ENCODE measurements at regions not wholly inside any gene's neighbourhood (a gene's known extent, or its start where the extent isn't known, plus 50 kb on each side); places are given as distances from the start of the nearest gene placed in this dataset.

- H3K27me3 Mint-ChIP-seq = no peaks in the 10 kb centered on the region
Observed at GRCh38 chr10:58089739-58090138, 178.0 kb downstream of the IPMK start.

GRCh38 chr10:58087896-58088295 is 179.8 kb downstream of the IPMK start:
- no peak for ATAC-seq (ENCODE audit: low read depth)

More at GRCh38 chr10:58089739-58090138, 178.0 kb downstream of the IPMK start:
- ChIA-PET POLR2A (no interaction called here), CTCF (no interaction called here)
- Histone ChIP-seq H3K79me2 (ENCODE audit: control insufficient read depth, insufficient read depth, low read length) (no peaks in the 10 kb centered on the region), H3K4me2 (replicated peaks; ENCODE audit: low read depth, low read length, poor library complexity, severe bottlenecking) (no peak overlapping the region), H2AFZ (ENCODE audit: insufficient read depth, low read depth, low read length, poor library complexity, severe bottlenecking) (no peak overlapping the region), H3K9ac (ENCODE audit: low read length) (no peak overlapping the region), H3K27me3 (replicated peaks in 1 of 4; ENCODE audit: control extremely low read depth in 1 of 4, control insufficient read depth in 3 of 4, insufficient read depth in 4 of 4, low read length in 3 of 4) (peaks cover 0 to 3% (median 0%) of the 10 kb centered on the region in 4 experiments), H3K36me3 (replicated peaks in 1 of 2; ENCODE audit: control extremely low read depth in 1 of 2, control insufficient read depth in 1 of 2, extremely low read depth in 1 of 2, insufficient read depth in 2 of 2, low read length in 1 of 2) (no peaks in the 10 kb centered on the region), H3K4me1 (ENCODE audit: control insufficient read depth in 2 of 2, insufficient read depth in 2 of 2, low read length in 2 of 2) (no peaks in the 10 kb centered on the region), H4K20me1 (ENCODE audit: control insufficient read depth, insufficient read depth, low read length, poor library complexity, severe bottlenecking) (no peaks in the 10 kb centered on the region), H3K9me3 (ENCODE audit: control extremely low read depth in 1 of 3, control insufficient read depth in 2 of 3, insufficient read depth in 1 of 3, low read length in 2 of 3) (no peaks in the 10 kb centered on the region), H3K27ac (ENCODE audit: low read length in 2 of 2) (no peak overlapping the region), H3K4me3 (ENCODE audit: control extremely low read depth in 1 of 5, extremely low read depth in 1 of 5, insufficient read depth in 1 of 5, low read depth in 2 of 5, low read length in 4 of 5) (no peak overlapping the region)
- TF ChIP-seq CTCF (IDR thresholded peaks at IDR 0.05) (no peak), EZH2 (IDR thresholded peaks at IDR 0.05; ENCODE audit: borderline replicate concordance, insufficient read depth, low read depth, low read length, poor library complexity, severe bottlenecking) (no peak)
- Mint-ChIP-seq H3K4me1 (peaks cover 4% of the 10 kb centered on the region), H3K4me3 (no peak overlapping the region), H3K9me3 (ENCODE audit: insufficient read depth) (no peaks in the 10 kb centered on the region), H3K27ac (no peak overlapping the region)
- intact Hi-C loops (cut with micrococcal nuclease) = no loop called here
- WGBS (ENCODE audit: insufficient coverage) = no CpG with 5 or more reads among the region's 2 CpGs
- no peak for DNase-seq
- ATAC-seq (ENCODE audit: low read depth) = no peak

More at GRCh38 chr10:58087896-58088295, 179.8 kb downstream of the IPMK start:
- Mint-ChIP-seq H3K4me1 (no peaks in the 10 kb centered on the region), H3K4me3 (no peak overlapping the region), H3K27ac (no peak overlapping the region), H3K27me3 (no peaks in the 10 kb centered on the region), H3K9me3 (ENCODE audit: insufficient read depth) (no peaks in the 10 kb centered on the region)
- H3K36me3 ChIP-seq (replicated peaks in 1 of 2; ENCODE audit: control extremely low read depth in 1 of 2, control insufficient read depth in 1 of 2, extremely low read depth in 1 of 2, insufficient read depth in 2 of 2, low read length in 1 of 2) = no peaks in the 10 kb centered on the region
- H3K4me2 ChIP-seq (replicated peaks; ENCODE audit: low read depth, low read length, poor library complexity, severe bottlenecking) = no peak overlapping the region
- POLR2A ChIA-PET = no interaction called here
- H3K9ac ChIP-seq (ENCODE audit: low read length) = no peak overlapping the region
- CTCF ChIA-PET = no interaction called here
- H3K9me3 ChIP-seq (ENCODE audit: control extremely low read depth in 1 of 3, control insufficient read depth in 2 of 3, insufficient read depth in 1 of 3, low read length in 2 of 3) = no peaks in the 10 kb centered on the region
- no peaks in the 10 kb centered on the region for H4K20me1 ChIP-seq (ENCODE audit: control insufficient read depth, insufficient read depth, low read length, poor library complexity, severe bottlenecking)
- TF ChIP-seq CTCF (IDR thresholded peaks at IDR 0.05) (no peak), EZH2 (IDR thresholded peaks at IDR 0.05; ENCODE audit: borderline replicate concordance, insufficient read depth, low read depth, low read length, poor library complexity, severe bottlenecking) (no peak)
- intact Hi-C loops (cut with micrococcal nuclease) = no loop called here
- no peak overlapping the region for H3K4me3 ChIP-seq (ENCODE audit: control extremely low read depth in 1 of 5, extremely low read depth in 1 of 5, insufficient read depth in 1 of 5, low read depth in 2 of 5, low read length in 4 of 5)
- no peak overlapping the region for H3K27ac ChIP-seq (ENCODE audit: low read length in 2 of 2)
- DNase-seq = no peak
- no peak overlapping the region for H2AFZ ChIP-seq (ENCODE audit: insufficient read depth, low read depth, low read length, poor library complexity, severe bottlenecking)
- H3K4me1 ChIP-seq (ENCODE audit: control insufficient read depth in 2 of 2, insufficient read depth in 2 of 2, low read length in 2 of 2) = no peaks in the 10 kb centered on the region
- H3K79me2 ChIP-seq (ENCODE audit: control insufficient read depth, insufficient read depth, low read length) = no peaks in the 10 kb centered on the region
- peaks cover 0 to 3% (median 0%) of the 10 kb centered on the region in 4 experiments for H3K27me3 ChIP-seq (replicated peaks in 1 of 4; ENCODE audit: control extremely low read depth in 1 of 4, control insufficient read depth in 3 of 4, insufficient read depth in 4 of 4, low read length in 3 of 4)
